GM10266 (cell line): ENCODE measurements at regions not wholly inside any gene's neighbourhood (a gene's known extent, or its start where the extent isn't known, plus 50 kb on each side); places are given as distances from the start of the nearest gene placed in this dataset.

Experiments
- DNase-seq: peaks from one replicate; pipeline ENCODE4 v3.0.0; 2012; ENCODE audit errors: extremely low spot score
- TF ChIP-seq, protein P1 (sequence below): IDR thresholded peaks from 2 replicates; pipeline ENCODE4 v1.5.1; 2012; ENCODE audit warnings: mild to moderate bottlenecking, low read depth; ENCODE audit not compliant: control insufficient read depth, insufficient read depth; ENCODE audit errors: missing control alignments

DNA sequence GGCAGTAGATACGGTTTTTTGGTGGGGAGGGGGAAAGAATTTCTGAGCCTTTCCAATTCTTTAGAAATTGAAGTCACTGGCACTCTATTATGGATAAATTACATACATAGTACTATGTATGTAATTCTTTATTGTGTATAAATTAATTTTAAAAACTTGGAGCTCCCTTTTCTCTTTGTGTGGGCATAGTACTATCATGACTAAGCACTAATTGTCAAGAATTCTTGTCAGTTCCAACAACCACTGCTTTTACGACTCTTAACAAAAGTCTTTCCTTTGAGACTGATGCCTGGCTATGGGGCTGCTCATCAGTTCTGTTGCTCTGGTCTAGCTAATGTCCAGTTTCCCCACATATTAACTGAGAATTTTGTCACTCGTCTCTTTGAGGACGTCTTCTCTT is 365.3 kb upstream of the RNF32 start:
- TF ChIP-seq, protein P1, sequence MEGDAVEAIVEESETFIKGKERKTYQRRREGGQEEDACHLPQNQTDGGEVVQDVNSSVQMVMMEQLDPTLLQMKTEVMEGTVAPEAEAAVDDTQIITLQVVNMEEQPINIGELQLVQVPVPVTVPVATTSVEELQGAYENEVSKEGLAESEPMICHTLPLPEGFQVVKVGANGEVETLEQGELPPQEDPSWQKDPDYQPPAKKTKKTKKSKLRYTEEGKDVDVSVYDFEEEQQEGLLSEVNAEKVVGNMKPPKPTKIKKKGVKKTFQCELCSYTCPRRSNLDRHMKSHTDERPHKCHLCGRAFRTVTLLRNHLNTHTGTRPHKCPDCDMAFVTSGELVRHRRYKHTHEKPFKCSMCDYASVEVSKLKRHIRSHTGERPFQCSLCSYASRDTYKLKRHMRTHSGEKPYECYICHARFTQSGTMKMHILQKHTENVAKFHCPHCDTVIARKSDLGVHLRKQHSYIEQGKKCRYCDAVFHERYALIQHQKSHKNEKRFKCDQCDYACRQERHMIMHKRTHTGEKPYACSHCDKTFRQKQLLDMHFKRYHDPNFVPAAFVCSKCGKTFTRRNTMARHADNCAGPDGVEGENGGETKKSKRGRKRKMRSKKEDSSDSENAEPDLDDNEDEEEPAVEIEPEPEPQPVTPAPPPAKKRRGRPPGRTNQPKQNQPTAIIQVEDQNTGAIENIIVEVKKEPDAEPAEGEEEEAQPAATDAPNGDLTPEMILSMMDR: no peak

DNA sequence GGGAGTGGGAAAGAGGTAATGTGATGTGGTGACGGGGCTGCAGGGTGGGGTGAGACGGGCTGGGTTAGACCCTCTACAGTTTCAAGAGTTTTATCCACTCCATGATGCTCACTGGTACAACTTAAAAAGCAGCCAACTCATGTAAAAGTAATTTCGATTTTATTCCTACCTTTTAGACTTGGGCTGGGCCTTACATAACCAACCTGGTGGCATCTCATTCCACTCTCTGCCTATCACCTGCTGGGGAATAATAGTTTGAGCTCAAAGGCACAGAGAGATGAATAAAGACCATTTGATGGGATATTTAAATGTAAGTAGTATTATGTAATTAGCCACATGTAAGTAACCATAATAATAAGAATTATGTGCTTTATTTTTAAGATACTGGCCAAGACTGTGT is 366.0 kb upstream of the RNF32 start:
- no peak for DNase-seq
- TF ChIP-seq, protein P1: no peak

More for the DNA sequence above, 365.3 kb upstream of the RNF32 start:
- DNase-seq: no peak

DNA sequence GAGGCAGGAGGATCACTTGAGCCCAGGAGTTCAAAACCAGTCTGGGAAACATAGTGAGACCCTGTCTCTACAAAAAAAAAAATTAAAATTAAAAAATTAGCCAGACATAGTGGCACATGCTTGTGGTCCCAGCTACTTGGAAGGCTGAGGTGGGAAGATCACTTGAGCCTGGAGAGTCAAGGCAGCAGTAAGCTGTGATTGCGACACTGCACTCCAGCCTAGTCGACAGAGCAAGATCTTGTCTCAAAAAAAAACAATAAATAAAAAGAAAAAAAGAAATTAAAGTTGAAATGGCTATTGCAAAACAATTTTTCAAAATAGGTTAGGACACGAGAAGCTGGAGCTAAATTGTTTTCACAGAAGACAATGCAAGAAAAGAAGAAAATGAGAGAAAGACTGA is 379.0 kb upstream of the RNF32 start:
- no peak for DNase-seq
- TF ChIP-seq, protein P1: no peak

DNA sequence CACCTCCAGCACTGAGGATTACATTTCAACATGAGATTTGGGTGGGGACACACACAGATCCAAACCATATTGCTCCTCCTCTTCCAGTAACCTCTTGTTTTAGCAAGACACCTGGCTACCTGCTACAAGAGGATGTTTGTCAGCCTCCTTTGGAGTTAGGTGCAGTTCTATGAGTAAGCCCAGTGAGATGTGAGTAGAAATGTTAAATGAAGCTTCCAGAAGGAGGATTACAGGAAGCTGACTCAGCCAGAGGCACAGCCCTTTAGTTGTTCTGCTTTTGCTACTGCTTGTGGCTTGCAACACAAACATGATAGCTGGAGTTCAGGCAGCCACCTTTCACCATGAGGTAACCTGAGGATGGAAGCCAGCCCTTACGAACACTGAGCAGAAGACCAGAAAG is 382.7 kb upstream of the RNF32 start:
- DNase-seq: no peak
- TF ChIP-seq, protein P1: no peak

DNA sequence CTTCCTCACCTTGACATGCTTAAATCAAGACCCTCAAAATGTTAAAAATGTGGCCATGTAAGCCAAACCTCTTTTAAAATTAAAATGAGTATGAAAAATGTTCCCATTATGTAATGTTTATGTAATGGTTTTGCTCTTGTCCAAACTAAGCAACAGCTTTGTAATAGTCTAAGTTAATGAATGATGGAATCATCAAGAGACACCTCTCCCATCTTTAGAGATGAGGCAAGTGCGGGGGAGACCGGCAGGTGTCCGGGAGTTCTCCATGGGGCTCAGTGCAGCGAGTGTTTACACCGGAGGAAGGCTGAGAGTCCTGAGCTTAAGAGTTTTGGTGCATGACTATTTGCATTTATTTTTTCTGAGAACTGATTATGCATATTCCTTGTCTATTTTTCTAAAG is 384.9 kb upstream of the RNF32 start:
- DNase-seq: no peak
- TF ChIP-seq, protein P1: no peak

DNA sequence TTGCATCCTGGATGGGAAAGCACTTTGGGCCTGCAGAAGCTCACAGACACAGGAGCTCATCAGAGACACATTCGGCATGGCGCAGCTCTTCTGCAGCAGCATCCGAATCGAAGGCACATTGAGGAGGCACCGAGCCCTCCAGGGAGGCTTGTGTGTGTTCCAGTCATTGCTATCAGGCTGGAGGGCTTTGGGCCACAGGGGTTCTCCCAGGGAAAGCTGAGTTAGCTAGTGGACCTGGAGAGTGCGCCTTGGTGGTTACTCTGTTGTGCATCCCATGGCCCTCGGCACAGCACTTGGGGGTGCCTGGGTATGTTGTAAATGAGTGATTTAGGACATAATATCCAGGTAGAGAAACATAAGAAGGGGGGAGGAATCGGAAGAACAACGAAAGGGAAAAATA is 388.7 kb upstream of the RNF32 start:
- DNase-seq: no peak
- TF ChIP-seq, protein P1: no peak

DNA sequence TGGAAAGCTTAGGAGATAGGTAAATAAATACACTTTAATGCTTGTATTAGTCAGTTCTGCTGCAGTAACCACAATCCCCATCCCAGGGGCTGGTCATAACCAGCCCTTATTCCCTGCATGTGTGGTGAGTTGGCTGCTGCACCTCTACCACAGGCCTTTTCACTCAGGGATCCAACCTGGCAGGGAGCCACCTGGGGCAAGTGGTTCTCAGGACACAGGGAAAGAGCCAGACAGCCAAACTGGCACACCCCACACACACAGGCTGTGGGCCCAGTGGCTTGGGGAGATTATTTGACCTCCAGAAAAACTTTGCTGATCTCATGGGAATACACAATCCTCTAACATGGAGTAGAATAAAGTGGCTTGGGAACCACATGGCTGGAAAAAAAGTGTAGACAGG is 400.0 kb upstream of the RNF32 start:
- DNase-seq: no peak
- TF ChIP-seq, protein P1: no peak
